ENCODE measurements at regions not wholly inside any gene's neighbourhood (a gene's known extent, or its start where the extent isn't known, plus 50 kb on each side); places are given as distances from the start of the nearest gene placed in this dataset.

DNA sequence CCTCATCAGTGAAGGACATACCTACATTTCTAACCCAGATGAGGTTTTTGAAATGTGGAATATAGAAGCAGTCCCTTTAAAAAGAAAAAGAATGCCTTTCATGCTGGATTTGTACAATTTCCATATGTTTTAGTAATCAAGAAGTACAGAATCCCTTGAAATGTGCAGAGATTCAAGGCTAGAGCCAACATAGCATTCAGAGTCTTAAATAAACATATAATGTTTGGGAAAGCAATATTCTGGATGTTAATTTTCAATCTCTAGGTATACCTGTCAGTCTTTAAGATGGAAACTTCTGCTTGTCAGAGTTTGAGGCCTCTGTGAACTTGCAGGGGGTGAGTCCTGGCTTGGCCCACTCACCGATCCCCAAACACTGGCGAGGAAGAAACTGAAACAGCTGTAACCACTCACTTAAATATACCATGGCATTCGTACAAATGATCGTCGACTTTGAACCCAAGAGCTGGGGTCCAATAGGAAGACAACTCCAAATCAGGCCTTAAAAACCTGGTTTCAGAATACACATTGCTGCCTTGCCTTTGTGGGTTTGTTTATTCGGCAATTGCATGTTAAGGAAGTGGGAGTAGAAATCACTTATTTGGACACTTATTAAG lies 132.8 kb upstream of the NCK2 start:
- TF ChIP-seq, protein P1, sequence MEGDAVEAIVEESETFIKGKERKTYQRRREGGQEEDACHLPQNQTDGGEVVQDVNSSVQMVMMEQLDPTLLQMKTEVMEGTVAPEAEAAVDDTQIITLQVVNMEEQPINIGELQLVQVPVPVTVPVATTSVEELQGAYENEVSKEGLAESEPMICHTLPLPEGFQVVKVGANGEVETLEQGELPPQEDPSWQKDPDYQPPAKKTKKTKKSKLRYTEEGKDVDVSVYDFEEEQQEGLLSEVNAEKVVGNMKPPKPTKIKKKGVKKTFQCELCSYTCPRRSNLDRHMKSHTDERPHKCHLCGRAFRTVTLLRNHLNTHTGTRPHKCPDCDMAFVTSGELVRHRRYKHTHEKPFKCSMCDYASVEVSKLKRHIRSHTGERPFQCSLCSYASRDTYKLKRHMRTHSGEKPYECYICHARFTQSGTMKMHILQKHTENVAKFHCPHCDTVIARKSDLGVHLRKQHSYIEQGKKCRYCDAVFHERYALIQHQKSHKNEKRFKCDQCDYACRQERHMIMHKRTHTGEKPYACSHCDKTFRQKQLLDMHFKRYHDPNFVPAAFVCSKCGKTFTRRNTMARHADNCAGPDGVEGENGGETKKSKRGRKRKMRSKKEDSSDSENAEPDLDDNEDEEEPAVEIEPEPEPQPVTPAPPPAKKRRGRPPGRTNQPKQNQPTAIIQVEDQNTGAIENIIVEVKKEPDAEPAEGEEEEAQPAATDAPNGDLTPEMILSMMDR (conservative IDR thresholded peaks at IDR 0.05; ENCODE audit: low read depth, low read length): no peak
- TF ChIP-seq EZH2 (IDR thresholded peaks at IDR 0.05; ENCODE audit: borderline replicate concordance, low read depth, low read length, poor library complexity, severe bottlenecking): no peak
